K562 (cell line): ENCODE measurements at regions not wholly inside any gene's neighbourhood (a gene's known extent, or its start where the extent isn't known, plus 50 kb on each side); places are given as distances from the start of the nearest gene placed in this dataset.

Experiments
- BHLHE40 ChIP-seq: IDR thresholded peaks from 2 replicates; pipeline ENCODE4 v1.6.1; 2011; ENCODE audit warnings: low read length, improper control_type of control experiment
- CHD7 ChIP-seq: fragments of 200-600 bp; sonication (generic); IDR thresholded peaks from one replicate; pipeline ENCODE4 v1.6.1; 2012; ENCODE audit warnings: mild to moderate bottlenecking, low read depth, low read length, inconsistent platforms
- CREM ChIP-seq: IDR thresholded peaks from 2 replicates; pipeline ENCODE4 v1.6.1; 2014; ENCODE audit warnings: antibody characterized with exemption, low read depth
- DACH1 ChIP-seq: fragments of 450-650 bp; IDR thresholded peaks from 2 replicates; pipeline ENCODE4 v1.6.1; 2018; ENCODE audit not compliant: partially characterized antibody
- ERF ChIP-seq: fragments of 450-650 bp; formaldehyde crosslinking; IDR thresholded peaks from 2 replicates; pipeline ENCODE4 v1.4.0; 2020; ENCODE audit warnings: mild to moderate bottlenecking, mixed read lengths
- FOSL1 ChIP-seq: fragments of 200-800 bp; sonication (Bioruptor generic); conservative IDR thresholded peaks from 2 replicates; pipeline ENCODE4 v1.6.1; 2016; ENCODE audit warnings: missing genetic modification characterization, missing compliant biosample characterization
- HDAC1 ChIP-seq, 2 experiments: fragments of 450-650 bp; IDR thresholded peaks; 2 replicates each; pipeline ENCODE4 v1.6.1; 2016 to 2017; ENCODE audit warnings: inconsistent platforms in 1 of 2, mild to moderate bottlenecking in 1 of 2, moderate library complexity in 1 of 2
- JUND ChIP-seq, 2 experiments: IDR thresholded peaks; 2 replicates in 1 of 2; 3 replicates in 1 of 2; pipeline ENCODE4 v1.6.1; 2011; ENCODE audit warnings: borderline replicate concordance in 2 of 2, low read depth in 2 of 2, low read length in 2 of 2, improper control_type of control experiment in 1 of 2, missing biosample characterization in 1 of 2, missing genetic modification characterization in 1 of 2, missing genetic modification reagents in 1 of 2
- MAFF ChIP-seq: IDR thresholded peaks from 2 replicates; pipeline ENCODE4 v1.6.1; 2012; ENCODE audit warnings: low read length, improper control_type of control experiment
- PCBP2 ChIP-seq: fragments of 200-400 bp; formaldehyde crosslinking; IDR thresholded peaks from 2 replicates; pipeline ENCODE4 v1.6.1; 2018; ENCODE audit warnings: low read length, low read depth, mild to moderate bottlenecking, moderate library complexity; ENCODE audit not compliant: poor library complexity, severe bottlenecking
- TF ChIP-seq, protein P1 (sequence below): IDR thresholded peaks from 2 replicates; pipeline ENCODE4 v1.6.1; 2014; ENCODE audit warnings: antibody characterized with exemption

DNA sequence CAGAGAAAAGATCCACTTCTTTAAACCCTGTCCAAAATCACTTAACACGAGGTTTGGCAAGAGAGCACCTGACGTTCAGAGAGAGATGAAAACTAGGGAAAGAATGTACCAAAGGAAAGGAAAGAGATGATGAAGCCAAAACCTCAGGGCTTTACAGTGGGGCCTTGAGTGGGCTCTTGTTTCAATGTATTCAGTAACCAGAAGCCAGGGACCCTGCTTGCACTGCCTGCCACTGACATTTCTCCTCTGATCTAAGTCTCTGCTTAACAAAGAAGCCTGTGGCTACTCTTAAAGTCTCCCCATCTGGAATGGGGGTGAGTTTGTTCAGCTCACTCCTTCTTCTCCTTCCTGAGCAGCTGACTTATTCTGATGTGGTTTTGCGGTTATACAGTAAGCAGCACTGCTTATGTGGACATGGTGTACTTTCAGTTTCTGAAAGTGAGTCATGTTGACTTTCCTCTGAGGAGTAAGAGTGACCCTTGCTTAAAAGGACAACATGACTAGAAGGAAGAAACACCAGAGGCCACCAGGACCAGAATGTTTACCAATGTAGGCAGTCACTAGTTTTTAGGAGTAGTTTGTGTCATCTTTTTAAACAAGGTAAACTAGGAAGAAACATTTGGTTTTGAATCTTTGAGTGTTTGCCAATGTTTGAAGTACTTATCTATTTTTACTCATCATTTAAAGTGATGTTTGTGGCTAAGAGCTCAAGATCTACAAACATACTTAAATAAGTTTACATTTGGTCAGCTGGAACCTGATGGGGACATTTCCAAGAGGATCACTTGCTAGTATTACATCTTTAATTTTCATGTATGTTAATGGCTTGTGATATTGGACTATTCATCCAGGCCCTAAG is 87.4 kb downstream of the FASLG start (continued):
- TF ChIP-seq CHD7 = no peak
- TF ChIP-seq DACH1 = peak; percentile 25
- peak; percentile 85 for TF ChIP-seq BHLHE40
- peak; percentile 93 for TF ChIP-seq JUND (IDR thresholded peaks at IDR 0.05; ENCODE audit: borderline replicate concordance, low read depth, low read length)
- TF ChIP-seq JUND (tag; IDR thresholded peaks at IDR 0.05; ENCODE audit: borderline replicate concordance, low read depth, low read length) = peak; percentile 93
- TF ChIP-seq CREM = peak; percentile 49
- TF ChIP-seq HDAC1 (IDR thresholded peaks at IDR 0.05) = 0 out of 4 replicates have a peak, but pooled peaks of 1 of the 2 experiments have one; percentile 19
- TF ChIP-seq ERF (CRISPR knock-in tag) = no peak
- TF ChIP-seq MAFF = no peak
- TF ChIP-seq FOSL1 (tag) = peak; percentile 99
- TF ChIP-seq, protein P1, sequence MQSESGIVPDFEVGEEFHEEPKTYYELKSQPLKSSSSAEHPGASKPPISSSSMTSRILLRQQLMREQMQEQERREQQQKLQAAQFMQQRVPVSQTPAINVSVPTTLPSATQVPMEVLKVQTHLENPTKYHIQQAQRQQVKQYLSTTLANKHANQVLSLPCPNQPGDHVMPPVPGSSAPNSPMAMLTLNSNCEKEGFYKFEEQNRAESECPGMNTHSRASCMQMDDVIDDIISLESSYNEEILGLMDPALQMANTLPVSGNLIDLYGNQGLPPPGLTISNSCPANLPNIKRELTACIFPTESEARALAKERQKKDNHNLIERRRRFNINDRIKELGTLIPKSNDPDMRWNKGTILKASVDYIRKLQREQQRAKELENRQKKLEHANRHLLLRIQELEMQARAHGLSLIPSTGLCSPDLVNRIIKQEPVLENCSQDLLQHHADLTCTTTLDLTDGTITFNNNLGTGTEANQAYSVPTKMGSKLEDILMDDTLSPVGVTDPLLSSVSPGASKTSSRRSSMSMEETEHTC = 0 out of 2 replicates have a peak, but pooled peaks have one; percentile 35
- TF ChIP-seq PCBP2 = no peak
